Astrocyte of the spinal cord (primary cell): ENCODE measurements at regions not wholly inside any gene's neighbourhood (a gene's known extent, or its start where the extent isn't known, plus 50 kb on each side); places are given as distances from the start of the nearest gene placed in this dataset.
A peak's percentile ranks its signal among the peaks of the same experiment; 100 is the strongest.

Source experiments
- DNase-seq: peaks from one replicate; pipeline ENCODE4 v3.0.0; 2011; ENCODE audit warnings: low read depth, low spot score
- H3K4me3 ChIP-seq: 2 replicates; pipeline ENCODE4 v1.5.1; 2011; ENCODE audit warnings: low read depth, mild to moderate bottlenecking, low read length, moderate library complexity
- CTCF ChIP-seq: IDR thresholded peaks from 2 replicates; pipeline ENCODE4 v1.5.1; 2012; ENCODE audit warnings: low read depth, mild to moderate bottlenecking, low read length, inconsistent platforms
- in situ Hi-C: cut with HindIII; loops from 2 replicates; pipeline ENCODE4 v1.10.0; 2017; ENCODE audit warnings: low sequenced_read_pairs

- no peak overlapping the region for H3K4me3 ChIP-seq
- in situ Hi-C loops, result no loop called here
- TF ChIP-seq CTCF, result no peak
- peak; percentile 41 for DNase-seq
Observed at GRCh38 chr6:11364971-11365397, 132.5 kb upstream of the NEDD9 start.

GRCh38 chr6:11363881-11364576, 131.6 kb upstream of the NEDD9 start:
- no peak overlapping the region for H3K4me3 ChIP-seq
- DNase-seq, result no peak
- no peak for TF ChIP-seq CTCF
- in situ Hi-C loops, result no loop called here

GRCh38 chr6:11362564-11362963, 130.1 kb upstream of the NEDD9 start:
- in situ Hi-C loops, result no loop called here
- DNase-seq, result no peak
- no peak overlapping the region for H3K4me3 ChIP-seq
- no peak for TF ChIP-seq CTCF

- TF ChIP-seq CTCF, result no peak
- in situ Hi-C loops, result no loop called here
- DNase-seq, result no peak
- no peak overlapping the region for H3K4me3 ChIP-seq
Observed at GRCh38 chr6:11358904-11359830, 126.7 kb upstream of the NEDD9 start.

GRCh38 chr6:11357285-11357684, 124.8 kb upstream of the NEDD9 start:
- no peak for DNase-seq
- in situ Hi-C loops, result no loop called here
- TF ChIP-seq CTCF, result no peak
- no peak overlapping the region for H3K4me3 ChIP-seq

GRCh38 chr6:11356404-11357155, 124.1 kb upstream of the NEDD9 start:
- no peak overlapping the region for H3K4me3 ChIP-seq
- in situ Hi-C loops, result no loop called here
- TF ChIP-seq CTCF, result no peak
- DNase-seq, result no peak
